Immature natural killer cell (primary cell): ENCODE measurements at regions not wholly inside any gene's neighbourhood (a gene's known extent, or its start where the extent isn't known, plus 50 kb on each side); places are given as distances from the start of the nearest gene placed in this dataset.
"Not testable (repeated sequence)": the region's sequence is repeated elsewhere in the genome, so short reads cannot be mapped to it uniquely, and the experiment has no call there.

ENCODE experiments used
- DNase-seq, 3 donors: peaks; one replicate each; pipeline ENCODE4 v3.0.0; 2022; ENCODE audit warnings: mixed read lengths in 1 of 3
- H3K27ac Mint-ChIP-seq, 6 donors: one replicate each; pipeline ENCODE4 v1.8.0; 2020; ENCODE audit warnings: mixed read lengths in 6 of 6, mild to moderate bottlenecking in 5 of 6, inconsistent platforms in 4 of 6, moderate library complexity in 3 of 6
- H3K27me3 Mint-ChIP-seq, 3 donors: one replicate each; pipeline ENCODE4 v1.8.0; 2020 to 2021; ENCODE audit warnings: low read depth in 3 of 3, mild to moderate bottlenecking in 3 of 3, mixed read lengths in 3 of 3, moderate library complexity in 3 of 3, inconsistent platforms in 1 of 3
- H3K36me3 Mint-ChIP-seq, 3 donors: one replicate each; pipeline ENCODE4 v1.8.0; 2020; ENCODE audit warnings: mixed read lengths in 3 of 3, inconsistent platforms in 2 of 3, mild to moderate bottlenecking in 2 of 3
- H3K4me1 Mint-ChIP-seq, 2 donors: one replicate each; pipeline ENCODE4 v1.8.0; 2020; ENCODE audit warnings: inconsistent platforms in 2 of 2, mild to moderate bottlenecking in 2 of 2, mixed read lengths in 2 of 2, moderate library complexity in 1 of 2
- H3K4me3 Mint-ChIP-seq, 5 donors: one replicate each; pipeline ENCODE4 v1.8.0; 2020; ENCODE audit warnings: mild to moderate bottlenecking in 5 of 5, mixed read lengths in 5 of 5, inconsistent platforms in 3 of 5, moderate library complexity in 3 of 5
- H3K9me3 Mint-ChIP-seq, 6 donors: one replicate each; pipeline ENCODE4 v1.8.0; 2020; ENCODE audit warnings: mild to moderate bottlenecking in 6 of 6, mixed read lengths in 6 of 6, inconsistent platforms in 4 of 6, moderate library complexity in 3 of 6

GRCh38 chr7:38331853-38332595, 58.6 kb upstream of the TARP start:
- peak overlapping the region; percentile 92 to 99 (median 95) for H3K4me3 Mint-ChIP-seq
- H3K27ac Mint-ChIP-seq, result peak overlapping the region; percentile 93 to 98 (median 94)
- not testable (repeated sequence) for DNase-seq, H3K9me3 Mint-ChIP-seq
- H3K36me3 Mint-ChIP-seq, result peaks cover 29 to 65% (median 32%) of the 10 kb centered on the region in 3 donors
- peaks cover 2 to 12% (median 3%) of the 10 kb centered on the region in 3 donors for H3K27me3 Mint-ChIP-seq
- H3K4me1 Mint-ChIP-seq, result peaks cover 75 to 84% of the 10 kb centered on the region in 2 donors

DNA sequence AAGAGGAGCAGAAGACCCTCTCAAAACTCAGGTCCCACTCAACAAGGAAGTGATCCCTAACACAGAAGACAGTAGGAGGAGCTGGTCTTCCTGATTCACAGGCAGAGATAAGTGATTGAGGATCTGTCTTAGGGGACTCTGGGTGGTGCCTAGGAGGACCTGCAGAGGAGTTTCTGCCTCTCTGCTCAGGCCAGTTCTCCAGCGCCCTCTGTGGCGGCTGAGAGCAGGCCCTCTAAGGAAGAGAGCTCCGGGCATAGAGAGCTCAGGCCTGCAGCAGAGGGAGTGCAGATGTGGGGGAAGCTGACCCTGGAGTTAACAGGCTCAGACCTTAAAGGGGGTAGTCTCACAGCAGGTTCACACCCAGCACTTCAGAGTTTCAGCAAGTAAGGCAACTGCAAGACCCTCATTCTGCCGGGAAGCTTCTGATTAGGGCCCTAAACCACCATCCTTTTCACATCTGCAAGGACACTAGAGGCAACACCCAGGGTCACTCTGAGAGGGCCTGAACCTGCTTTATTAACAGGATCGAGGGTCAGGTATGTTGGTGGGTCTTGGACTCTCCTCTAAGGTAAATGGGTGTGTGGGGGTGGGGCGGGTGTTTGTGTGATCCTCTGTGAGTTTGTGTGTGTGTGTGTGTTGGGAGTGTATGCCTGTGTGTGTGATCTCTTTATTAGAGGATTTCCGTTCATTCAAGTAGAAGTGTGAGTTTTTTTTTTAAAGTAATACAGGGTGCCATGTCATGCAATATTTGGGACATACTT, 57.6 kb upstream of the TARP start:
- Mint-ChIP-seq H3K27me3 (peaks cover 2 to 13% (median 3%) of the 10 kb centered on the region in 3 donors), H3K36me3 (peaks cover 29 to 61% (median 29%) of the 10 kb centered on the region in 3 donors), H3K9me3 (no peaks in the 10 kb centered on the region), H3K4me3 (peak overlapping the region; percentile 92 to 99 (median 95)), H3K4me1 (peaks cover 74 to 84% of the 10 kb centered on the region in 2 donors), H3K27ac (peak overlapping the region; percentile 93 to 98 (median 94))
- peak; percentile 73 to 80 (median 79) for DNase-seq

- no peaks in the 10 kb centered on the region for H3K9me3 Mint-ChIP-seq
- peak overlapping the region; percentile 93 to 98 (median 94) for H3K27ac Mint-ChIP-seq
- H3K36me3 Mint-ChIP-seq, result peaks cover 24 to 53% (median 25%) of the 10 kb centered on the region in 3 donors
- peaks cover 2 to 17% (median 3%) of the 10 kb centered on the region in 3 donors for H3K27me3 Mint-ChIP-seq
- DNase-seq, result peak in 2 of 3 donors; percentile 50 to 59
- H3K4me1 Mint-ChIP-seq, result peaks cover 74 to 84% of the 10 kb centered on the region in 2 donors
- peak overlapping the region; percentile 92 to 99 (median 95) for H3K4me3 Mint-ChIP-seq
Observed at GRCh38 chr7:38330039-38330438, 56.6 kb upstream of the TARP start.

DNA sequence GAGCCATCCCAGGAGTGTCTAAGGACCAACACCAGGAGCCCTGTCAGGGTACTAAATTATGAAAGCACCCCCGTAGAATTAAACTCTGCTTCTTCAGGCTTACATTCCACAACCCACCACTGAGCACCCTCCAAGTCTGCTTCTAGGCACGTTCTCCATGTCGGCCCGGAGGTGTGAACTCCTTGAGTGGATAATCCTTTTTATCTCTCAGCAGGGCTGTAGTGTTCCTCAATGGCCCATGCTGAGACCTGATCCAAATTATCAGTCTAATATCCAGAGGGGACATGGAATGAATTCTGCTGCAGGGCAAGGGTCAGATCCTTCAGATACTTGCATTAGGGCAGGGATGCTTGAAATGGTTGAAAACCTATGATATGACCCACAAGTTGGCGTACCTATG, 55.9 kb upstream of the TARP start:
- H3K9me3 Mint-ChIP-seq, result no peaks in the 10 kb centered on the region
- DNase-seq, result no peak
- peak overlapping the region; percentile 92 to 99 (median 95) for H3K4me3 Mint-ChIP-seq
- peaks cover 2 to 17% (median 3%) of the 10 kb centered on the region in 3 donors for H3K27me3 Mint-ChIP-seq
- peaks cover 20 to 48% (median 22%) of the 10 kb centered on the region in 3 donors for H3K36me3 Mint-ChIP-seq
- peak overlapping the region; percentile 93 to 98 (median 94) for H3K27ac Mint-ChIP-seq
- peaks cover 74 to 85% of the 10 kb centered on the region in 2 donors for H3K4me1 Mint-ChIP-seq

- no peak for DNase-seq
- peak overlapping the region; percentile 93 to 98 (median 94) for H3K27ac Mint-ChIP-seq
- H3K4me3 Mint-ChIP-seq, result peak overlapping the region in 4 of 5 donors; percentile 9 to 97 (median 17)
- no peaks in the 10 kb centered on the region for H3K9me3 Mint-ChIP-seq
- peaks cover 18 to 47% (median 19%) of the 10 kb centered on the region in 3 donors for H3K36me3 Mint-ChIP-seq
- peaks cover 2 to 17% (median 3%) of the 10 kb centered on the region in 3 donors for H3K27me3 Mint-ChIP-seq
- H3K4me1 Mint-ChIP-seq, result peaks cover 78 to 90% of the 10 kb centered on the region in 2 donors
Observed at GRCh38 chr7:38328814-38329213, 55.4 kb upstream of the TARP start.

GRCh38 chr7:38327637-38328036, 54.2 kb upstream of the TARP start:
- peak overlapping the region; percentile 67 to 85 (median 69) for H3K4me3 Mint-ChIP-seq
- peak overlapping the region; percentile 93 to 97 (median 94) for H3K27ac Mint-ChIP-seq
- DNase-seq, result peak in 1 of 3 donors; percentile 40
- H3K36me3 Mint-ChIP-seq, result peaks cover 9 to 37% (median 15%) of the 10 kb centered on the region in 3 donors
- peaks cover 89 to 100% of the 10 kb centered on the region in 2 donors for H3K4me1 Mint-ChIP-seq
- H3K27me3 Mint-ChIP-seq, result peaks cover 2 to 16% (median 3%) of the 10 kb centered on the region in 3 donors
- H3K9me3 Mint-ChIP-seq, result no peaks in the 10 kb centered on the region
